HG03442 (cell line): ENCODE measurements at regions not wholly inside any gene's neighbourhood (a gene's known extent, or its start where the extent isn't known, plus 50 kb on each side); places are given as distances from the start of the nearest gene placed in this dataset.

Source experiments
- ATAC-seq: cut with Tn5 transposase; IDR thresholded peaks from one replicate; pipeline ENCODE4 v1.9.1; 2021; ENCODE audit warnings: mild to moderate bottlenecking, moderate library complexity; ENCODE audit not compliant: unreplicated experiment

DNA sequence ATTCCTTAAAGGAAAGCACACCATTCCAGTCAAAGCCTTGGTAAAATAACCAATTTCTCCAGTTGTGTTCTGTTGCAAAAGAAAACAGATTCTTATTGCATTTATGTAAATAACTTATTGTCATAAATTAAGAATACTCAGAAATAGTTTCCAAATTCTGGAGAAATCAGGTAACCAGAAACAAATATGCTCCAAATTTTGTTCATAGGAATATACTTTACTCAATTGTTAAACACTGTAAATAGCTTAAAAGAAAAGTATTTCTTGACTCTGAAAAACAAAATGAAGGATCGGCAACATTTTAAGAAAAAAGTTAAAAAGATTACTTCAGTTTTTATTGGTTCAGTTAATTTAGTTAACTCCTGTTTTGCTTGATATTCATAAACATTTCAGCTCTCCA, 67.1 kb upstream of the PIK3CG start:
- no peak for ATAC-seq

DNA sequence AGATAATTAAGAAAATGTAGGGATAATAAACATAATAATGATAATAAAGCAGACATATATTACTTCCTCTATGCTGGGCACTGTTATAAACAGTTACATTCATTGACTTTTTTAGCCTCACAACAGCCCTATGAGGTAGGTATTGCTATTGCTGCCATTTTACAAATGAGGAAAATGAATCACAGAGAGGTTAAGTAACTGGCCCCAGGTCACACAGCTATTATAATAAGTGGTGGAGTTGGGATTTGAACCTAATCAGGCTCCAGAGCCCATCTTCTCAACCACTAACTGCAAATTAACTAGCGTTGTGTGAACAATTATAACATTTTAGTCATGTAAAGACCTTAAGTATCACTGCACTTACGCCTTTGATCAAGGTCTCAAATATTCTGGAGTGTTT, 62.5 kb upstream of the PIK3CG start:
- ATAC-seq = no peak

DNA sequence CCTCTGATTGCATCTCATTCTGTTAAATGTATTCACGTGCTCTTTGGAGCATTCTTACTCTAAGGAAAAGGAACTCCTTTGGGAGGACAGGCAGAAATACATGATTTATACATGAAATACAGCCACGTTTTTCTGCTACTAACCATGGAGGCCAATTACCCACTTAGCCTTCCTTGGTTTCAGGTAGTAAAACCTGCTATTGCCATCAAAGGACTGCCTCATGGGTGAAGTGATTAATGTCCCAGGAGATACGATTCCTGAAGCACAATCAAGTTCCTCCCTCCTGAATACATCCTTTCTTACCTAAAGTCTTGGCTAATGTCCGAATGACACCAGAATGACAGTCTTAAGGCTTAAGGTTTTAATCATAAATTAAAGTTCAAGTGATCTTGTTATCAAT, 58.5 kb upstream of the PIK3CG start:
- ATAC-seq = no peak

DNA sequence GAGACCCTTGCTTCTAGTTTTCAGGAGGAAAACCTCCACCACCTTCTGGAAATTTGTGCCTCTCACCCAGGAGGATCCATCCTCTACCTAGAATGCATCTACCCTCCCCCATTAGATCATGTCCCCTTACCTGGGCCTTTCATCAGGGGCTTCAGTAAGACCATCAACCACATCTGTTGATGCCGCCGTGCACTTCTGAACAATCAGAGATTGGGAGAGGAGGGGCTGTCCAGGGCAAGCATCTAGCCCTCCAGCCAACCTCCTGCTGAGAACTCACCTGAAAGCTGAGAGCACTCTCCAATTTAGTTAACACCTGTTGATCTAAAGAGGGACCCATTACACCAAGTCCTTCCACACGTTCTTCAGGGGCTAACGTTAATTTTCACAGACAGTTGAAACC, 57.6 kb upstream of the PIK3CG start:
- no peak for ATAC-seq

DNA sequence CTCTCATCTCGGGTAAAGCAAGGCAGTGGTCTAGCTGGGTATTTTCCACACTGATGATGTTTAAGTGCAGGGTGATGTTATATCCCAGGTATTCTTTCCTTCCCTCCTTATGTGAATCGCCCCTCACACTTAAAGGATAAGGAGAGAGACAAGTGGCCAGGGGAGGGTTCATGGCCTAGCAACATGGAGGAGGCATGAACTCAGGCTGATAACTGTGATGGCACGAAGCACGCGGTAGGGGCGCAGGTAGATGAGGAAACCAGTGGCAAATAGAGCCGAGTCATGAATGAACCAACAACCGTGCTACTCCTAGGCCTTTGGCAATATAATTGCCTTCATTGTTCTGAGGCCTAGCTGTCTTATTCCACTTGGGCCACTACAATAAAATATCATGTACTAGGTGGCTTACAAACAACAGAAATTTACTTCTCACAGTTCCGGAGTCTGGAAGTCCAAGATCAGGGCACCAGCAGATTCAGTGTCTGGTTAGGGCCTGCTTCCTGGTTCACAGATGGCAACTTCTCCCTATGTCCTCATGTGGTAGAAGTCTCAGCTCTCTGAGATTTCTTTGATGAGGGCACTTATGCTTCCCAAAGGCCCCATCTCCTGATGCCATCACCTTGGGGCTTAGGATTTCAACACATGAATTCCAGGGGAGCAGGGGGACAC, 56.0 kb upstream of the PIK3CG start:
- ATAC-seq = no peak

DNA sequence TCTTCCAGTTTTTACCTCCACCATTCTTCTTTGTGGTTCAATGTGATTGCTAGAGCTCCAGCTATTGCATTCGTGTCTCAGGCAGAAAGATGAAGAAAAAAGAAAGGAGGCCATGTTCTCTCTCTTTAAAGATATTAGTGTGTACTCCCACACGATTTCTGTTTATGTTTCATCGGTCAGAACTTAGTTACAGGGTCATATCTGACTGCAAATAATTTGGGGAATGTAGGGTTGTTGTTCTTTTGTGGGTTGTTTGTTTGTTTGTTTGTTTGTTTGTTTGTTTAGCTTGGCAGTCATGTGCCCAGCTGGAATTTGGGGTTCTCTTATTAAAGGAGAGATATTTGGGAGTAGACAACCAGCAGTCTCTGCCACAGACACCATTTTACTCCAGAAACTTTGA, 53.6 kb upstream of the PIK3CG start:
- ATAC-seq = no peak

DNA sequence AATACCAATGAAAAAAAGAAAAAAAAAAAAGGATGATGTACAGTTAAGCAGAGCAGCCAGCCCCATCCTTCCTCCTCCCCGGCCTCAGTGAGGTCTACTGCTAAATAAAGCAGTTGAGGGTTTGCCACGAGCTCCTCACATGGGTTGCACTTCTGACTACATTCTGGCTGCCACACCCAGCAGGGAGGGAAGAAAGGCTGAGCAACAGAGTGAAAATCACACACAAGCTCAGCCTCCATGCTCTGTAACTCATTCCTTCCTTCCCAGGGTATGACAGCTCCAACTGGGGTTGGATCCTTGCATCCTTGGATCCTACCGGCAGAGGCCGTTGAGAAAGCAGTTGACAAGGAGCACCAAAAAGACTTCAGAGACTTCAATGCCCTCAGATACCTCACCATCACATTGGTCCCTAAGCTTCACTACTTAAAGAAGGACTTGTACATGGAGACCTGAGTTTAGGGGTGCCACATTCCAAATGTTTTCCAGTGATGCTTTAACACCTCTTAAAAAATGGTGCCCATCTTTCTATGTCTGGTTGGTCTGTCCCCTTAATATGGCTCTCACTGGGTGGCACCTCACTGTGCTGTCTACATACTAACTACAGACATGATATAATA, 52.9 kb upstream of the PIK3CG start:
- peak; percentile 35 for ATAC-seq

DNA sequence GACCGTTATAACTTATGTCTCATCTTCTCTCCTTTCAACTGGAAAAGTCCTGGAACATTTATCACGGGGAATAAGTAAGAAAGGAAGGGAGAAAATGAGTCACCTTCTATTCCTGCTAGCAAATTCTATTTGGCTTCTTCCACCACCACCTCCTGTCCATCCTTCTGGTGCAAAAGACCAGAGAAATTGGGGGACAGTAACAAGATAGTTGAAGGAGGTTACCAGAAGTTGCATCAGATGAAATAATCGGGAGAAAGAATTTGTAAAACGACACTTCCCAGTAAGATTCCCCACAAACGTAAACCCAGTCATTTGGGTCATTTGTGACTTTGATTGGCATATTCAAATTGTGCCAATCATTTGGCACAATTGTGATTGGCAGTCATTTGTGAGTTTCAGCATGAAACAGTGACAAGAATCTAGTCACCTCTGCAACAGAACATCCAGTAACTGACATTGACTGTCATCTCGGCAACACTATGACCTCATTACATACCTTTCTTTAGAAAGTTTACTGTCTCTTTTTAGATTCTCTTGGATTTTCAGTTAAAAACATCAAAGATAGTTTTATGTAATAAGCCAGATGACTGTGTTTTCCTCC, 51.3 kb upstream of the PIK3CG start:
- no peak for ATAC-seq

DNA sequence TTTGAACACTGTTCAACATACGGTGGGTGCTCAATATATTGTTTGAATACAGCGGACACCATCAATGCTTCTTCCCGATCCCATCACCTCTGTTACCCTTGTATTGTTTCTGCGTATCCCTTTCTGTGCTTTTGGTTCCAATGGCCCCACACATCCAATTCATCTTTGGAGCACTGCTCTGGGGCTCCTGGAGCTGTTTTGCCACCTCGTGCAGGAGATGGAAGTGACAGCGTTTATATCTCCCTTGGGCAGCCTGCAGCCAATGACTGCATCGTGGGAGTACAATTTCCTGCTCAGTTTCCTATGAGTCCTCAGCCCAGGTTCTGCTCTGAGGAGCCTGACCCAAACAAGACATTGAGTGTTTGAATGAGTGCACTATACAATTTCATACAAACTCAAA, 50.2 kb upstream of the PIK3CG start:
- ATAC-seq = no peak
